GM21717 (cell line): ENCODE measurements at regions not wholly inside any gene's neighbourhood (a gene's known extent, or its start where the extent isn't known, plus 50 kb on each side); places are given as distances from the start of the nearest gene placed in this dataset.

Experiments
- ATAC-seq: cut with Tn5 transposase; IDR thresholded peaks from one replicate; pipeline ENCODE4 v1.9.1; 2021; ENCODE audit warnings: mild to moderate bottlenecking, moderate library complexity; ENCODE audit not compliant: unreplicated experiment

DNA sequence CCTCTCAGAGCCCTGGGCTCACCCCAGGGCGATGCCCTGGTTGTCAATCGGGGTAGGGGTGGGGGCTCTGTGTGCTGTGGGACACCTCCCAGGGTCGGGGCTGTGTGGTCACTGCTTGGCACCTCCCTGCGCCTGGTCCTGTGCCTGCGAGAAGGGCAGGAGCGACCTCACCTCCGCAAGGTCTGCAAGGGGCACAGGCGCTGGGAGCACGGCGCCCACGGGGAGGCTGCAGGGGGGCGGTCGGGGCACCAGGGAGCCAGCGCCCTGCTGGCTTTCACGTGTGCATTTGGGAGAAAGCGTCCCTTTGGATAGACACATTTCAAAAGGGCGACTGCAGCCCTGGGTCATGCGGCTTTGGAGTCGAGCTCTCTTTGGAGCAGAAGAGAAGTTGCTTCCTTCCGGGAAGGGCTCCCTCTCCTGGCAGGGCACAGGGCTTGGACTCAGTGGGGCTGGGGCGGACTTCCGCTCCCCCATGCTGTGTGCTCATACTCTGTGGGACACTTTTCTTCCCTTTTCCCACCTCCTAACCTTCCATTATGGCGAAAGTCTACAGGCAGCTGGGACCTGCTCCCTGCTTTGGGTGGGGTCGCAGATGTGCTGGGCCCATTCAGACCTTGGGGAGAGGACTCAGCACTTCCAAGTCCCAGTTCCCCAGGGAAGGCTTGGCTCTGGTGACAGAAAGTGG, 52.9 kb upstream of the SLC28A3 start:
- no peak for ATAC-seq

DNA sequence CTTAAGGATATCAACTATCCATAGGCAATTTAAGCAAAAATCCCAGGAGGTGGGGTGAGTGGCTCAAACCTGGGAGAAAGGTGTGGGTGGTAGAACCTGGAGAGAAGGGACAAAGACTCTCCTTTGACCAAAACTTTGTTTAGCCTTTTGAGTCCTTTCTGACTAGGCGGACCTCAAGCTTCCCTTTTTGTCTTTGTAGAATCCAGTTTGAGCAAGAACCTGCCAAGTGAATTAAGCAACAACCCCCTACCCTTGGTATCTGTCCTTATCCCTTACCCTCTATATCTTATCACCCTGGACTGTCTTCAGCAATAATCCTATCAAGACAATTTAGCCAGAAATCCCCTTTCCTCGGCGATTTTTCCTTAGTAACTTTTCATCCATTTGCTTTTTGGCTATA, 53.5 kb upstream of the SLC28A3 start:
- no peak for ATAC-seq

GRCh38 chr9:84397151-84397728, 56.7 kb upstream of the SLC28A3 start:
- peak; percentile 78 for ATAC-seq

- ATAC-seq: no peak
These were observed 57.3 kb upstream of the SLC28A3 start for GRCh38 chr9:84397822-84398221.

- ATAC-seq: no peak
These were observed 62.0 kb upstream of the SLC28A3 start for GRCh38 chr9:84402517-84402916.

DNA sequence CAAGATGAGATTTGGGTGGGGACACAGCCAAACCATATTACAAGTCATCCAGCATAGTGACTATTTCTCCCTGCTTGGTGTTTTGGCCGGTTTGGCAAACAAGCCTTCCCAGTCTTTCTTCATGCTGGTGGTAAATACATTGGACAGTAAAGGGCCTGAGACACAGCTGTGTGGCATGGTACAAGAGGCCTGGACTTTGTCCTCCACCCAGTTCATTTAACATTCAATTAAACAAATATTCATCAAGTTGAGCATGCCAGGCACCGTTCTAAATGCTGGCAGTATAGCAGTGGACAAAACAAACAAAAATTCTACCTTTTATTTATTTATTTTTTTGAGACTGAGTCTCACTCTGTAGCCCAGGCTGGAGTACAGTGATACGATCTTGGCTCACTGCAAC, 62.7 kb upstream of the SLC28A3 start:
- no peak for ATAC-seq

DNA sequence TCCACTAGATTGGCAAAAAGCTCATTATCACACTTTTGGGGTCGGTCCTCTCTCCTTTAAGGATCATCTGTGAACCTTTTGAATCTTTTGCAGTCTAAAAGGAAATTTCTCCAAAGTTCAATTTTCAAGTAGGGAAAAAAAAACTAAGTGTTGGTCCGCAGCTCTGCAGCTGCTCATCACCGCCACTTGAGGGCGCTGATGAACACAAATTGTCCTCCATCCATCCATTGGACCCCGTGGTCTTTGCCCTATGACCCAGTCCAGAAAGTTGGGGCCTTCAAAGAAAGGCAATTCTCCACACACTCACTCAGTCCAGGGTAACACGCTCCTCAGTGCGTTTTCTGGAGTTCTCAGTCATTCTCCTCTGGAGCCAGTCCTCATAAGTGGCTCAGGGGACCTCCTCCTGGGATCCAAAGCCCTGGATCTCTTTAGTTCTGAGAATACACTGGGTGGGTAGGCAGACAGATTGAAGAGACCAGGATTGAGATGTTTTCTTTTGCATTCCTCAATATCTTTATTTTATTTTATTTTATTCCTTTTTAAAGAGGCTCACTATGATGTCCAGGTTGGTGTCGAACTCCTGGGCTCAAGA, 63.6 kb upstream of the SLC28A3 start:
- no peak for ATAC-seq

- no peak for ATAC-seq
These were observed 65.1 kb upstream of the SLC28A3 start for GRCh38 chr9:84405667-84406066.

DNA sequence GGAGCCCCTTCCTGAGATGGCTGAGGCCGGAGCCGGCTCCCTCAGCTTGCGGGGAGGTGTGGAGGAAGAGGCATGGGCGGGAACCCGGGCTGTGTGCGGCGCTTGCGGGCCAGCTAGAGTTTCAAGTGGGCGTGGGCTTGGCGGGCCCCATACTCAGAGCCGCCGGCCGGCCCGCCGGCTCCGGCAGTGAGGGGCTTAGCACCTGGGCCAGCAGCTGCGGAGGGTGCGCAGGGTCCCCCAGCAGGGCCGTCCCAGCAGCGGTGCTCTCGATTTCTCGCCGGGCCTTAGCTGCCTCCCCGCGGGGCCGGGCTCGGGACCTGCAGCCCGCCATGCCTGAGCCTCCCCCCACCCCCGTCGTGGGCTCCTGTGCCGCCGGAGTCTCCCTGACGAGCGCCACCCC, 67.9 kb upstream of the SLC28A3 start:
- ATAC-seq: no peak

DNA sequence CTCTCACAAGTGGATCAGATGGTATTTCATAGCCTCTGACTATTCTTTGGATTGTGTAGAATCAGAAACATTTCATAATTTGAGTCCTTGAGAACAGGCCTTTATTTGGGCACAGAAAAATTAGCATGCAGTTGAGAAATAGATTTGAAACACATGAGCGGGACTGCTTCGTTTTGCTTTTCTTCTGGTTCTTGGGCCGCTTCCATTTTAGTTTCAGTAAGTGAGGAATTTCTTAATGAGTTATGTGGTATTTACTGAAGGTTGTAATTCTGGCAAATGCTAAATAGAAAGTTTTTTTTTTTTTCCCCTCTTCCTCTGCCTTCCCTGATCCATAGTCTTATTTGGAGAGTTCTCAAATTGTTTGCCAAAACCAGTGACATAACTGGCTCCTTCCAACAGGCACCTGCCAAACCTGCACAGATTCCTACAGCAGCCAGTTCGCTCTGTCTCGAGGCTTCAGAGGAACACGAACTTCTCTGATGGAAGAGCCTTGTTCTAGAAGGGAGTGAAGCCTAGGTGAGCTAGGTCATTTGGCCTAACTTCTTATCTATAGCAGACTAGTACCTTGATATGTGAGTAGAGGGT, 71.2 kb upstream of the SLC28A3 start:
- no peak for ATAC-seq

DNA sequence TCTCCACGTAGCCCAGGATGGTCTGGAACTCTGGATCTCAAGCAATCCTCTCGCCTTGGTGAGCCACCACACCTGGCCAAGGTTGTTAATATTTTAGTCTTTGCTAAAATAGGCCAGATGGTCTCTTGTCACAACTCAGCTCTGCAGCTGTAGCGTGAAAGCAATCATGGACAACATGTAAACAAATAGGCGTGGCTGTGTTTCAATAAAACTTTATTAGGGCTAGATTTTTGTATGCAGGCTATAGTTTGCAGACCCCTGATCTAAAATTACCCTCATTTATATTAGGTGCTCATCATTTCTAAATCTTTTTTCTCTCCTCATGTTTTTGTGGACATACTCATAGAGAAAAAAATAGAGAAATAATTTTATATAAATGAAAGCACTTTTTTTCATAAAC, 72.1 kb upstream of the SLC28A3 start:
- no peak for ATAC-seq

DNA sequence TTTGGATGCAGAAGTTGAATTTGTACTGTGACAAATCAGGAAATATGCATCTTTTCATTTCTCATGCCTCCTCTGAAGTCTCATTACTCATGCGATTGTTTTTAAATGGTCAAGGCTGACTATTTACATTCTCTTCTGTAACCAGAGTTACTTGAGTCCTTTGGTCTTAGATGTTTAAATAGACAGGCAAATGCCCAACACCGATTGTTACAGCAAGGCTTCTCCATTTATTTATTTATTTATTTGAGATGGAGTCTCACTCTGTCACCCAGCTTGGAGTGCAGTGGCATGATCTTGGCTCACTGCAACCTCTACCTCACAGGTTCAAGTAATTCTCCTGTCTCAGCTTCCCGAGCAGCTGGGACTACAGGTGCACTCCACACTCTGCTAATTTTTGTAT, 72.7 kb upstream of the SLC28A3 start:
- ATAC-seq: no peak

DNA sequence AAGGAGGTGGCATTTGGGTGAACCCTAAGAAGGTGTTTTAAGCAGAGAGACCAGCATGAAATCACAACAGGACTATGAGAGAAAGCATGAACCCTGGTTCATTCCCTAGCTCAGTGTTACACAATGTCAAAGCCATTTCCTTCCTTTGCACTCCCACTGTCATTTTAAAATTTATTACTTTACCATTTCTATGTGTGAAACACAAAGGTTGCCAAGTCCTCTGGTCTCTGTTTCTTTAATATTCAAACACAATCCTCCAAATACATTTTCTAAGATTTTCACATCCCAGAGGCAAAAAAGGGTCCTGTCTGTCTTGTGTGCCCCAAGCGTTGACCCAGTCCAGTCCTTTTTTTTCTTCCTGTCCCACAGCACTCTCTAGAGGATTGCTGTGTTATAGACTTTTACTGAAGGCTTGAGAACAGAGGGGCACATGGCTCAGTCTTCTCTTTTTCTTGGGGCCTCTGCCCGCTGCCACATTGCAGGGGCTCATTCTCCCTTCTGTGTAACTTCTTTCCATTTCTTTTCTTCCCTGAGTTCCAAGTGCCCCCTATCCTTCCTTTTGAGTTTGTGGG, 78.6 kb upstream of the SLC28A3 start:
- ATAC-seq: no peak

GRCh38 chr9:84424931-84425330, 84.4 kb upstream of the SLC28A3 start:
- ATAC-seq: no peak

DNA sequence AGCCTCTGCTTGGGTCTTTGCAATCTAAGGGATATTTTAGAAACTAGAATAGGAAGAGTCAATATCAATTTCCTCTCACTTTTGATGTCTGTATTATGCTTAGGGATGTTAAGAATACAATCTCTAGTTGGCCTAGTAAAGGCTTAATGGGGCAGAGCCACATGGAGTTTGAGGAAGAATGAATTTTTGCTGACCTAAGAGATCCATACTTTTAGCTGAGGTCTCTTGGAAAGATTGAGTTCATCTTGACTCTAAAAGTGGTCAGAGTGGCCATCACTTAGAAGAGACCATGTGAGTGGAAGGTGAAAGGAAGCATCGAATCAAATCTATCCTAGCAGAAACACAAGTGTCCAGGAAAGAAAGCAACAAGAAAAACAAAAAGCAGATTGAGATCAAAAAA, 92.2 kb upstream of the SLC28A3 start:
- no peak for ATAC-seq

- no peak for ATAC-seq
These were observed 95.3 kb upstream of the SLC28A3 start for GRCh38 chr9:84435902-84436301.

- no peak for ATAC-seq
These were observed 96.0 kb upstream of the SLC28A3 start for GRCh38 chr9:84436386-84437109.

DNA sequence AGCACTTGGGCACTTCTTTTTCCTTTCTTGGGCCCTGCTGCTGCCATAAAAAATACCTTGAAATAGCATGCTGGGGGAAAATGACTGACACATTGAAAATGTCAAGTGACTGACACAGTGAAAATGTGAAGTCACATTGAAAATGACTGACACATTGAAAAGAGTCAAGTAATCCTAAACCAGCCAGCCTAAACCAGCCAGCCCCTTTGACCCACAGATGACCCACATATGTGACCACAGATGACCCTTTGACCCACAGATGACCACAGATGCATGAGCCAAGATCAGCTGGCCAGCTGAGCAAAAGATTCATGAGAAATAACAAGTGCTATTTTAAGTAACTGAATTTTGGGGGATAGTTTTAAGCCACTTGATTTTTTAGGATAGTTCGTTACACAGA, 97.8 kb upstream of the SLC28A3 start:
- no peak for ATAC-seq

GRCh38 chr9:84439250-84439649, 98.7 kb upstream of the SLC28A3 start:
- no peak for ATAC-seq

DNA sequence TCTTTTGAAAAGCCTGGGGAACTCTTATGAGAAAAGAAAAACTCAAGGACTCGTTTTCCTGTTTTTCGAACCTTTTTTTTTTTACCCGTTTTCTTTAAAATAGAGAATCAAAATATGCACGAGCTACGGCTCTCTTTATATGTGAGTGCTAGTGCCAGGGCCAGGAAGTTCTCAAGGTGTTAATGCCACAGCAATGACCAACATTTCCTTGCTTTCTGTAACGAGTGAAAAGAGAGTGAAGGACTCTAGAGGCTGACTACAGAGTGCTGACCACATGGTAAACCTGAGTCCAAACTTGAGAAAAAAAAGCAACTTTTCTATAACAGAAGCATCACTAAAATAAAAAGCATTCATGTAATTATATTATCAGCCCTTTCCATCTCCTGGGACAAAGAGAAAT, 102.2 kb upstream of the SLC28A3 start:
- no peak for ATAC-seq

DNA sequence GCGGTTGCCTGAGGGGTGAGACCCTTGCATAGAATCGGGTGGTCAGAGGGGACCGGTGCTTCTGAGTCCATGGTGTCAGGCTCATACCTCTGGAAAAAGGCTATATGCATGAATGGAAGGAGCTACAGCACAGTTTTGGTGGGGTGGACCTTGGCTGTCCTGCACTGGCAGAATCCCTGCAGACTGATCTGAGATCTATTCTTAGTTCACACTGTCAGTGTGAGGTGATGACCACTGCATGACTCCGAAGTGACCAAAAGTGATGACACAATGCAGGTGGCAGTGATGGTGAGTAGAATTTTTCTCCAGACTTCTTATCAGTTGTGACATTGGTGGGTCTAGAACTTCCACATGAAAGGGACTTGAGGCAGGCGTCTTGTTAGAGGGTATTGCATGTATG, 105.2 kb upstream of the SLC28A3 start:
- ATAC-seq: no peak
